Activated CD4-positive, alpha-beta T cell treated with anti-CD3 and anti-CD28 coated beads, Interleukin-2, amount 50 U/mL, for 24 hours (primary cell): ENCODE measurements at regions not wholly inside any gene's neighbourhood (a gene's known extent, or its start where the extent isn't known, plus 50 kb on each side); places are given as distances from the start of the nearest gene placed in this dataset.
"Not testable (repeated sequence)": the region's sequence is repeated elsewhere in the genome, so short reads cannot be mapped to it uniquely, and the experiment has no call there.

Source experiments
- DNase-seq, 2 donors: peaks; one replicate each; pipeline ENCODE4 v3.0.0-alpha.2; 2020; ENCODE audit warnings: low read depth in 1 of 2, low spot score in 1 of 2

GRCh38 chr1:148210624-148211023 lies 58.5 kb upstream of the NBPF11 start:
- not testable (repeated sequence) for DNase-seq

- DNase-seq: not testable (repeated sequence)
Observed at GRCh38 chr1:148210166-148210565, 58.1 kb upstream of the NBPF11 start.

DNA sequence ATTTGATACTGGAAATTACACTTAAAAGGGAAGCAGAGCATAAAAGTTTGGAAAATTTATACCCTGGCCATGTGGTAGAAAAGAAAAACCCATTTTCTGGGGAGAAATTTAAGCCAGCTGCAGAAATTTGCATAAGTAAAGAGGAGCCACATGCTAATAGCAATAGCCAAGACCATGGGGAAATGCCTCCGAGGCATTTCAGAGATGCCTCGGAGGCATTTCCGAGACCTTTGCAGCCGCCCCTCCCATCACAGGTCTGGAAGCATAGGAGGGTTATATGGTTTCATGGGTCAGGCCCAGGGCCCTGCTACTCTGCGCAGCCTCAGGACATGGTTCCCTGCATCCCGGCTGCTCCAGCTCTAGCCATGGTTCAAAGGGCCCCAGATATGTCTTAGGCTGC lies 49.9 kb upstream of the NBPF11 start:
- DNase-seq: not testable (repeated sequence)
